ENCODE measurements at regions not wholly inside any gene's neighbourhood (a gene's known extent, or its start where the extent isn't known, plus 50 kb on each side); places are given as distances from the start of the nearest gene placed in this dataset.

DNA sequence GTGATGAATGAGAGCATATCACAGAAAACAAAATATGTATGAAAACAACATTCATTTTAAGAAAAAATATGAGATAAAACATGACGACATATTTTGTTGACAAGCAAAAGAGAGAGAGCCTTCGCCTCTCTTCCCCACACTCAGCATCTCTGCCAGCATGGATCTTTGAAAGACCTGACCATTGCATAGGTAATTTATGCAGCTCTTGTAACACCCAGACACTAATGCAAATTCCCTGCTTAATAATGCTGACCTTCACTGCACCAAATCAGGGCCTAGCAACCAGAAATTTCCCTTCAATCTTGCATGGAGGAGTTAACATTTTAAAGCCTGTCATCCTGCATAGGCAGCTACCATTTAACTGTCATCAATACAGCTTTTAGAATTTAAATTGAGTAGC is 50.0 kb upstream of the CNR1 start:
- Histone ChIP-seq H3K36me3 (ENCODE audit: low read depth) (no peaks in the 10 kb centered on the region), H3K27me3 (replicated peaks; ENCODE audit: insufficient read depth) (no peaks in the 10 kb centered on the region), H3K9ac (no peak overlapping the region)

More for the DNA sequence above, 50.0 kb upstream of the CNR1 start:
- Histone ChIP-seq H3F3A (ENCODE audit: insufficient read depth) (no peaks in the 10 kb centered on the region), H2AFZ (no peak overlapping the region), H3K4me3 (no peak overlapping the region), H3K79me2 (ENCODE audit: insufficient read depth) (no peaks in the 10 kb centered on the region), H3K4me1 (ENCODE audit: insufficient read depth) (no peaks in the 10 kb centered on the region), H4K20me1 (ENCODE audit: insufficient read depth) (no peaks in the 10 kb centered on the region), H3K4me2 (ENCODE audit: unreplicated experiment) (no peak overlapping the region), H3K27ac (no peak overlapping the region), H3K9me3 (ENCODE audit: low read depth) (no peaks in the 10 kb centered on the region), H3K9me2 (ENCODE audit: insufficient read depth) (no peaks in the 10 kb centered on the region)
- 36 to 39% methylated on average over 2 of the region's 2 CpGs for WGBS, 2 experiments (ENCODE audit: low coverage in 1 of 2, low lambda C conversion rate in 2 of 2, missing lambda C conversion rate in 2 of 2)
- no peak for TF ChIP-seq EZH2 (IDR thresholded peaks at IDR 0.05; ENCODE audit: insufficient read depth, poor library complexity, severe bottlenecking)
- TF ChIP-seq EZH2phosphoT487 (IDR thresholded peaks at IDR 0.05; ENCODE audit: insufficient read depth, low read depth) = no peak
- in situ Hi-C loops (cut with MboI) = no loop called here
- DNase-seq = no peak
